HCT116 (cell line): ENCODE measurements at regions not wholly inside any gene's neighbourhood (a gene's known extent, or its start where the extent isn't known, plus 50 kb on each side); places are given as distances from the start of the nearest gene placed in this dataset.

ENCODE experiments used
- ATAC-seq: fragments of 200-7000 bp; cut with Tn5 transposase; 2 replicates; pipeline ENCODE4 v1.9.1; 2020; ENCODE audit warnings: mild to moderate bottlenecking, moderate library complexity
- BruUV-seq: library from RNA; stranded (reverse); fragments of 400-500 nt; replicated peaks from 2 replicates; lab custom pipeline; 2021; lab: Mats Ljungman, UMichigan
- CTCF ChIA-PET: fragments of 300-600 bp; sonication (Branson Sonifier 250); formaldehyde crosslinking; loops from one replicate; lab custom pipeline; 2021; ENCODE audit warnings: antibody characterized with exemption; lab: Charles Lee
- POLR2A ChIA-PET: fragments of 300-600, 350-600 bp; sonication (Branson Sonifier 250); formaldehyde crosslinking; loops from one replicate; lab custom pipeline; 2021; ENCODE audit warnings: antibody characterized with exemption; lab: Charles Lee
- RAD21 ChIA-PET, 2 experiments: fragments of 300-600 bp; sonication (Branson Sonifier 250); formaldehyde crosslinking; loops; one replicate each; lab custom pipeline; 2023; ENCODE audit warnings: low total read pairs in 2 of 2; ENCODE audit not compliant: uncharacterized antibody in 2 of 2, unreplicated experiment in 2 of 2, low non-redundant PET in 1 of 2; lab: Charles Lee
- DNase-seq: peaks from one replicate; pipeline ENCODE4 v3.0.0-alpha.2; 2010; ENCODE audit warnings: low read depth, low spot score
- H2AFZ ChIP-seq: fragments of 200-600 bp; shearing (Covaris generic), sonication (generic); 2 replicates; pipeline ENCODE4 v1.6.1; 2017; ENCODE audit warnings: low read depth, mixed run types, mixed read lengths, antibody characterized with exemption, low read length; ENCODE audit not compliant: poor library complexity, severe bottlenecking
- H3K27ac ChIP-seq: 2 replicates; pipeline ENCODE4 v1.5.1; 2012; ENCODE audit warnings: low read depth, low read length
- H3K27me3 ChIP-seq: fragments of 200-600 bp; sonication (generic); 2 replicates; pipeline ENCODE4 v1.6.1; 2016; ENCODE audit warnings: mixed run types, low read length, mixed read lengths; ENCODE audit not compliant: insufficient read depth
- H3K36me3 ChIP-seq, 2 experiments: fragments of 200-500 bp in 1 of 2; fragments of 200-600 bp in 1 of 2; sonication (Bioruptor generic) in 1 of 2; sonication (generic) in 1 of 2; 2 replicates each; pipeline versions ENCODE4 v1.5.1 to v1.6.1; 2014 to 2016; ENCODE audit warnings: low read length in 2 of 2, inconsistent platforms in 1 of 2, mixed read lengths in 1 of 2, mixed run types in 1 of 2; ENCODE audit not compliant: insufficient read depth in 2 of 2, control insufficient read depth in 1 of 2
- H3K4me1 ChIP-seq, 2 experiments: fragments of 200-600 bp in 1 of 2; sonication (generic) in 1 of 2; 2 replicates each; pipeline versions ENCODE4 v1.5.1 to v1.6.1; 2012 to 2017; ENCODE audit warnings: low read length in 2 of 2, inconsistent platforms in 1 of 2, mild to moderate bottlenecking in 1 of 2, mixed read lengths in 1 of 2, mixed run types in 1 of 2, moderate library complexity in 1 of 2; ENCODE audit not compliant: insufficient read depth in 2 of 2, control insufficient read depth in 1 of 2
- H3K4me2 ChIP-seq: fragments of 200-600 bp; sonication (generic); 2 replicates; pipeline ENCODE4 v1.6.1; 2017; ENCODE audit warnings: mixed run types, low read length, mixed read lengths
- H3K4me3 ChIP-seq, 2 experiments: fragments of 200-600 bp in 1 of 2; sonication (generic) in 1 of 2; replicated peaks in 1 of 2; 2 replicates each; pipeline ENCODE4 v1.5.1; 2011 to 2016; ENCODE audit warnings: low read length in 2 of 2, control low read depth in 1 of 2, low read depth in 1 of 2, mild to moderate bottlenecking in 1 of 2, mixed read lengths in 1 of 2, mixed run types in 1 of 2
- H3K79me2 ChIP-seq: fragments of 200-600 bp; sonication (generic); 2 replicates; pipeline ENCODE4 v1.6.1; 2017; ENCODE audit warnings: mild to moderate bottlenecking, mixed run types, low read length, moderate library complexity, mixed read lengths; ENCODE audit not compliant: insufficient read depth
- H3K9ac ChIP-seq: fragments of 200-600 bp; sonication (generic); 2 replicates; pipeline ENCODE4 v1.6.1; 2016; ENCODE audit warnings: low read length, mixed read lengths
- H3K9me2 ChIP-seq: fragments of 200-600 bp; sonication (generic), shearing (Covaris generic); 2 replicates; pipeline ENCODE4 v1.6.1; 2017; ENCODE audit warnings: mixed run types, mild to moderate bottlenecking, moderate library complexity; ENCODE audit not compliant: insufficient read depth
- H3K9me3 ChIP-seq, 2 experiments: fragments of 200-500 bp in 1 of 2; fragments of 200-600 bp in 1 of 2; sonication (Bioruptor generic) in 1 of 2; sonication (generic) in 1 of 2; 2 replicates each; pipeline ENCODE4 v1.6.1; 2014 to 2017; ENCODE audit warnings: low read length in 2 of 2, mixed read lengths in 2 of 2, inconsistent platforms in 1 of 2, low read depth in 1 of 2, mild to moderate bottlenecking in 1 of 2, mixed run types in 1 of 2, moderate library complexity in 1 of 2; ENCODE audit not compliant: control insufficient read depth in 1 of 2, insufficient read depth in 1 of 2
- H4K20me1 ChIP-seq: fragments of 200-600 bp; sonication (generic), shearing (Covaris generic); 2 replicates; pipeline ENCODE4 v1.6.1; 2017; ENCODE audit warnings: mixed run types, mild to moderate bottlenecking, moderate library complexity; ENCODE audit not compliant: insufficient read depth
- ATF3 ChIP-seq: IDR thresholded peaks from 2 replicates; pipeline ENCODE4 v1.6.1; 2012
- CBX3 ChIP-seq: IDR thresholded peaks from 2 replicates; pipeline ENCODE4 v1.6.1; 2012; ENCODE audit warnings: low read depth
- CEBPB ChIP-seq: IDR thresholded peaks from 2 replicates; pipeline ENCODE4 v1.6.1; 2012; ENCODE audit warnings: low read depth
- CTCF ChIP-seq, 3 experiments: fragments of 200-600 bp in 1 of 3; sonication (generic) in 1 of 3; IDR thresholded peaks in 2 of 3; conservative IDR thresholded peaks in 1 of 3; 2 replicates each; pipeline ENCODE4 v1.5.1; 2012 to 2017; ENCODE audit warnings: low read depth in 2 of 3, low read length in 2 of 3, antibody characterized with exemption in 1 of 3, borderline replicate concordance in 1 of 3, control low read depth in 1 of 3, mild to moderate bottlenecking in 1 of 3, mixed read lengths in 1 of 3, mixed run types in 1 of 3, moderate library complexity in 1 of 3; ENCODE audit not compliant: insufficient read depth in 1 of 3
- EGR1 ChIP-seq: IDR thresholded peaks from 2 replicates; pipeline ENCODE4 v1.6.1; 2012; ENCODE audit warnings: low read depth
- ELF1 ChIP-seq: IDR thresholded peaks from 2 replicates; pipeline ENCODE4 v1.6.1; 2012; ENCODE audit warnings: low read depth, borderline replicate concordance
- EZH2 ChIP-seq: fragments of 200-600 bp; sonication (generic); IDR thresholded peaks from 2 replicates; pipeline ENCODE4 v1.6.1; 2017; ENCODE audit warnings: antibody characterized with exemption, mixed run types
- FOSL1 ChIP-seq: IDR thresholded peaks from 2 replicates; pipeline ENCODE4 v1.6.1; 2012; ENCODE audit warnings: low read depth
- JUND ChIP-seq: IDR thresholded peaks from 2 replicates; pipeline ENCODE4 v1.6.1; 2012
- MAX ChIP-seq: IDR thresholded peaks from 2 replicates; pipeline ENCODE4 v1.6.1; 2012
- POLR2AphosphoS5 ChIP-seq: IDR thresholded peaks from 2 replicates; pipeline ENCODE4 v1.6.1; 2011; ENCODE audit warnings: mild to moderate bottlenecking, low read depth, low read length, moderate library complexity
- SIN3A ChIP-seq: IDR thresholded peaks from 2 replicates; pipeline ENCODE4 v1.6.1; 2012; ENCODE audit warnings: low read depth
- SP1 ChIP-seq: IDR thresholded peaks from 2 replicates; pipeline ENCODE4 v1.6.1; 2012; ENCODE audit warnings: low read depth
- SRF ChIP-seq: IDR thresholded peaks from 2 replicates; pipeline ENCODE4 v1.6.1; 2012; ENCODE audit warnings: low read depth
- TCF7L2 ChIP-seq: IDR thresholded peaks from 2 replicates; pipeline ENCODE4 v1.7.0; 2011; ENCODE audit warnings: borderline replicate concordance, inconsistent platforms; ENCODE audit not compliant: insufficient read depth, insufficient read length; ENCODE audit errors: extremely low read depth
- ZBTB33 ChIP-seq: IDR thresholded peaks from 2 replicates; pipeline ENCODE4 v1.6.1; 2011; ENCODE audit warnings: mild to moderate bottlenecking, low read length, moderate library complexity; ENCODE audit not compliant: insufficient replicate concordance; ENCODE audit errors: extremely low read depth
- ZFX ChIP-seq: fragments of 450-650 bp; IDR thresholded peaks from 2 replicates; pipeline ENCODE4 v1.6.1; 2017
- ZNF274 ChIP-seq: fragments of 200-500 bp; sonication (Bioruptor generic); IDR thresholded peaks from 2 replicates; pipeline ENCODE4 v1.6.1; 2014; ENCODE audit warnings: mild to moderate bottlenecking, low read depth, low read length, inconsistent platforms
- intact Hi-C: fragments of 100-400 bp; cut with micrococcal nuclease; formaldehyde crosslinking; loops from 2 replicates; pipeline ENCODE4 v1.10.0; 2022

GRCh38 chr12:30021051-30021833 is 237.5 kb upstream of the TMTC1 start:
- Histone ChIP-seq H3K4me1 (no peaks in the 10 kb centered on the region), H4K20me1 (no peaks in the 10 kb centered on the region), H3K36me3 (no peaks in the 10 kb centered on the region)
- ChIA-PET RAD21 (interaction anchor here in 1 of 2 experiments (0.5 kb wide), 1 partner anchor 31 kb away, joined by 3 read pairs; no protein-coding TSS in a partner anchor), CTCF (no interaction called here)
- TF ChIP-seq ATF3 (no peak), MAX (no peak), CEBPB (no peak), ZBTB33 (no peak), ELF1 (no peak), POLR2AphosphoS5 (no peak), CTCF (IDR thresholded peaks at IDR 0.05 in 2 of 3, conservative IDR thresholded peaks at IDR 0.05 in 1 of 3; ENCODE audit: borderline replicate concordance in 1 of 3, insufficient read depth in 1 of 3, low read depth in 2 of 3, low read length in 2 of 3) (no peak), JUND (no peak), FOSL1 (no peak), SIN3A (no peak), EGR1 (no peak), SP1 (no peak), SRF (no peak), EZH2 (no peak), ZFX (no peak), TCF7L2 (no peak), ZNF274 (no peak), CBX3 (no peak)
- TF ChIP-seq, all 23 proteins: peak for 0
- H3K4me2 ChIP-seq: no peak overlapping the region
- no peaks in the 10 kb centered on the region for H3K27me3 ChIP-seq
- no TSS peak for BruUV-seq
- ATAC-seq (no peak), DNase-seq (no peak)
- intact Hi-C loops: no loop called here
- POLR2A ChIA-PET: no interaction called here
- no peaks in the 10 kb centered on the region for H3K9me2 ChIP-seq
- H3K79me2 ChIP-seq: no peaks in the 10 kb centered on the region
- H3K9ac ChIP-seq: no peak overlapping the region
- no peak overlapping the region for H2AFZ ChIP-seq
- H3K9me3 ChIP-seq: no peaks in the 10 kb centered on the region
- H3K27ac ChIP-seq: no peak overlapping the region
- H3K4me3 ChIP-seq: no peak overlapping the region
